Keratinocyte (primary cell): ENCODE measurements at regions not wholly inside any gene's neighbourhood (a gene's known extent, or its start where the extent isn't known, plus 50 kb on each side); places are given as distances from the start of the nearest gene placed in this dataset.

Experiments used
- DNase-seq: peaks from one replicate; pipeline ENCODE4 v3.0.0-alpha.2; 2011; ENCODE audit warnings: low read depth, missing footprints, low spot score
- FAIRE-seq: peaks from 2 replicates; lab custom pipeline; 2011; peaks lifted over from hg19 to GRCh38; lab: Jason Lieb, UNC
- H2AFZ ChIP-seq: 2 replicates; pipeline ENCODE4 v1.6.0; 2012; ENCODE audit warnings: low read length, control low read depth, inconsistent platforms; ENCODE audit not compliant: control insufficient read depth
- H3K27ac ChIP-seq: 2 replicates; pipeline ENCODE4 v1.5.1; 2011; ENCODE audit warnings: low read length; ENCODE audit not compliant: control insufficient read depth, insufficient read depth
- H3K27me3 ChIP-seq: 3 replicates; pipeline ENCODE4 v1.6.0; 2011; ENCODE audit warnings: low read length; ENCODE audit not compliant: control insufficient read depth, insufficient read depth; ENCODE audit errors: extremely low read depth
- H3K36me3 ChIP-seq, 2 experiments: 2 replicates in 1 of 2; 3 replicates in 1 of 2; pipeline ENCODE4 v1.5.1; 2011; ENCODE audit warnings: low read length in 2 of 2, mild to moderate bottlenecking in 1 of 2; ENCODE audit not compliant: control insufficient read depth in 2 of 2, insufficient read depth in 2 of 2; ENCODE audit errors: extremely low read depth in 1 of 2
- H3K4me1 ChIP-seq: 3 replicates; pipeline ENCODE4 v1.5.1; 2011; ENCODE audit warnings: low read length; ENCODE audit not compliant: control insufficient read depth, insufficient read depth; ENCODE audit errors: extremely low read depth
- H3K4me2 ChIP-seq: 3 replicates; pipeline ENCODE4 v1.6.0; 2011; ENCODE audit warnings: low read depth, low read length; ENCODE audit not compliant: control insufficient read depth, insufficient read depth; ENCODE audit errors: extremely low read depth
- H3K4me3 ChIP-seq, 3 experiments: fragments of 200-600 bp in 1 of 3; sonication (generic) in 1 of 3; 2 replicates in 2 of 3; 3 replicates in 1 of 3; pipeline ENCODE4 v1.5.1; 2011 to 2016; ENCODE audit warnings: low read length in 3 of 3, mild to moderate bottlenecking in 3 of 3, control low read depth in 2 of 3, inconsistent platforms in 1 of 3, low read depth in 1 of 3, mixed read lengths in 1 of 3, mixed run types in 1 of 3, moderate library complexity in 1 of 3; ENCODE audit not compliant: control insufficient read depth in 2 of 3, insufficient read depth in 2 of 3; ENCODE audit errors: extremely low read depth in 1 of 3
- H3K79me2 ChIP-seq: 2 replicates; pipeline ENCODE4 v1.6.0; 2012; ENCODE audit warnings: low read length; ENCODE audit not compliant: control insufficient read depth, insufficient read depth
- H3K9ac ChIP-seq: 3 replicates; pipeline ENCODE4 v1.6.0; 2011; ENCODE audit warnings: low read length; ENCODE audit not compliant: control insufficient read depth, insufficient read depth; ENCODE audit errors: extremely low read depth
- H3K9me1 ChIP-seq: 3 replicates; pipeline ENCODE4 v1.6.0; 2011; ENCODE audit warnings: low read length; ENCODE audit not compliant: control insufficient read depth, insufficient read depth; ENCODE audit errors: extremely low read depth
- H3K9me3 ChIP-seq: 2 replicates; pipeline ENCODE4 v1.5.1; 2012; ENCODE audit warnings: low read depth, low read length; ENCODE audit not compliant: control insufficient read depth
- H4K20me1 ChIP-seq: 3 replicates; pipeline ENCODE4 v1.6.0; 2011; ENCODE audit warnings: low read length; ENCODE audit not compliant: control insufficient read depth, insufficient read depth; ENCODE audit errors: extremely low read depth
- CTCF ChIP-seq, 3 experiments: IDR thresholded peaks in 1 of 3; conservative IDR thresholded peaks in 1 of 3; optimal IDR thresholded peaks in 1 of 3; 2 replicates in 2 of 3; 3 replicates in 1 of 3; pipeline versions ENCODE3 to v1.5.1; 2011; ENCODE audit warnings: low read length in 3 of 3, mild to moderate bottlenecking in 3 of 3, moderate library complexity in 2 of 3, control low read depth in 1 of 3, inconsistent platforms in 1 of 3; ENCODE audit not compliant: insufficient read depth in 2 of 3; ENCODE audit errors: extremely low read depth in 1 of 3
- EZH2 ChIP-seq: IDR thresholded peaks from one replicate; pipeline ENCODE4 v1.6.1; 2012; ENCODE audit warnings: inconsistent platforms, mild to moderate bottlenecking, low read length, moderate library complexity
- dilution Hi-C: fragments of 300-500 bp; cut with MboI; formaldehyde crosslinking; loops from one replicate; pipeline ENCODE4 v1.7.0; 2020; ENCODE audit warnings: low sequenced_read_pairs; ENCODE audit not compliant: extremely low pct_ligation_motif_present

GRCh38 chr13:81539643-81540150, 1198.8 kb upstream of the SPRY2 start:
- no peaks in the 10 kb centered on the region for H4K20me1 ChIP-seq
- no peaks in the 10 kb centered on the region for H3K27me3 ChIP-seq
- FAIRE-seq (no peak), DNase-seq (no peak)
- no peaks in the 10 kb centered on the region for H3K4me1 ChIP-seq
- dilution Hi-C loops = no loop called here
- H3K27ac ChIP-seq = no peak overlapping the region
- H2AFZ ChIP-seq = no peak overlapping the region
- no peak overlapping the region for H3K4me2 ChIP-seq
- no peak overlapping the region for H3K4me3 ChIP-seq
- no peaks in the 10 kb centered on the region for H3K36me3 ChIP-seq
- TF ChIP-seq CTCF (optimal IDR thresholded peaks at IDR 0.05 in 1 of 3, IDR thresholded peaks at IDR 0.05 in 1 of 3, conservative IDR thresholded peaks at IDR 0.05 in 1 of 3; ENCODE audit: extremely low read depth in 1 of 3, insufficient read depth in 2 of 3, low read length in 3 of 3) (no peak), EZH2 (no peak)
- H3K9ac ChIP-seq = no peak overlapping the region
- no peaks in the 10 kb centered on the region for H3K9me3 ChIP-seq
- H3K79me2 ChIP-seq = no peaks in the 10 kb centered on the region
- H3K9me1 ChIP-seq = no peaks in the 10 kb centered on the region

- TF ChIP-seq EZH2 (no peak), CTCF (optimal IDR thresholded peaks at IDR 0.05 in 1 of 3, IDR thresholded peaks at IDR 0.05 in 1 of 3, conservative IDR thresholded peaks at IDR 0.05 in 1 of 3; ENCODE audit: extremely low read depth in 1 of 3, insufficient read depth in 2 of 3, low read length in 3 of 3) (no peak)
- no peaks in the 10 kb centered on the region for H3K36me3 ChIP-seq
- no peak for DNase-seq
- dilution Hi-C loops = no loop called here
- H3K4me1 ChIP-seq = no peaks in the 10 kb centered on the region
- H3K9me3 ChIP-seq = no peaks in the 10 kb centered on the region
- H3K79me2 ChIP-seq = no peaks in the 10 kb centered on the region
- H2AFZ ChIP-seq = no peak overlapping the region
- H3K4me3 ChIP-seq = no peak overlapping the region
- no peak overlapping the region for H3K9ac ChIP-seq
- H3K27ac ChIP-seq = no peak overlapping the region
- no peaks in the 10 kb centered on the region for H3K27me3 ChIP-seq
- no peak overlapping the region for H3K4me2 ChIP-seq
- no peak for FAIRE-seq
- H4K20me1 ChIP-seq = no peaks in the 10 kb centered on the region
- no peaks in the 10 kb centered on the region for H3K9me1 ChIP-seq
Measured at GRCh38 chr13:81498969-81499368, 1158.0 kb upstream of the SPRY2 start.
